ENCODE measurements at regions not wholly inside any gene's neighbourhood (a gene's known extent, or its start where the extent isn't known, plus 50 kb on each side); places are given as distances from the start of the nearest gene placed in this dataset.
"Not testable (repeated sequence)": the region's sequence is repeated elsewhere in the genome, so short reads cannot be mapped to it uniquely, and the experiment has no call there.

DNA sequence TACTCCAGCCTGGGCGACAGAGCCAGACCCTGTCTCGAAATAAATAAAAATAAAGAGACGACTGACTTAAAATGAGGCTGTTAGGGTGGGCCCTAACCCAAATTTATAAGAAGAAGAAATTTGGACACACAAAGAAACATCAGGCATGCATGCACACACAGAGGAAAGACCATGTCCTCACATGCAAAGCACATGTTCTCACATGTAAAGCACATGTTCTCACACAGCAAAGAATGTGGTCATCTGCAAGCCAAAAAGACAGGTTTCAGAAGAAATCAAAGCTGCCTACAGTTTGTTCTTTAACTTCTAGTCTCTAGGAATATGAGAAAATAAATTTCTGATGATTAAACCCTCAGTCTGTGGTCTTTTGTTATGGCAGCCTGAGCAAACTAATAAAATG is 132.3 kb upstream of the CRIM1 start:
- DNase-seq = no peak

DNA sequence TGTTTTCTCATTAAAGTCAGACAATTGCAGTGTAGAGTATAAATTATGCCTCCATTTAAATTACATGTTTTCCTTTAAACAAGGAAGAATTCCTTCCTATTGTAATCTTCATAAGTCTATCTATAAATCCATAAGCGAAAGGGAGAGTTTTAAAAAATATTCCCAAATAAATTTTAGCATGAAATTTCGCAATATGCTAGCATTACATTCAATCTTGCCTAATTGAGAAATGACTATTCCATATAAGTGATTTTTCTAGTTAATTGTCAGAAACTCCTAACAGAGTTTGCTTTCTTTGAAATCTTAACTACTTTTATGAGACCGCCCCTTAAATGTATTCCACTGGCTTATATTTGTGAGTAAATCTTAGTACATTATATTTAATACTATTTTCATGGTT is 133.1 kb upstream of the CRIM1 start:
- no peak for DNase-seq

DNA sequence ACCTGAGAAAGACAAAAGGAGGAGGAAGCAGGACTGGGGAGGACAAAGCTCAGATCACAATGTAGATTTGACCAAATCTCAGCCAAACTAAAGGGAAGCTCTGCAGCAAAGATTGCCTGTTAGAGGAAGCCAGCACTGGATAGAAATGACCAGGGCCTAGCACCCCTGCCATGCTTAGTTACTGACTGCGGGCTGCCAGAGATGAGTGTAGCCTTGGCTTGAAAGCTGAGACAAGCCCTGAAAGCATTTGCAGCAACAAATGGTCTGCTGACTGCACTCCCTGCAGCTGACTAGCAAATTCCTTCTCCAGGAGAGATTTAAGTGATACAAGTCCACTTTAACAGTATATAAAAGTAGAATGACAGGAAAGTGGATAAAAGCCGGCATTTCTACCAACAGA is 140.9 kb upstream of the CRIM1 start:
- DNase-seq = peak; percentile 54

DNA sequence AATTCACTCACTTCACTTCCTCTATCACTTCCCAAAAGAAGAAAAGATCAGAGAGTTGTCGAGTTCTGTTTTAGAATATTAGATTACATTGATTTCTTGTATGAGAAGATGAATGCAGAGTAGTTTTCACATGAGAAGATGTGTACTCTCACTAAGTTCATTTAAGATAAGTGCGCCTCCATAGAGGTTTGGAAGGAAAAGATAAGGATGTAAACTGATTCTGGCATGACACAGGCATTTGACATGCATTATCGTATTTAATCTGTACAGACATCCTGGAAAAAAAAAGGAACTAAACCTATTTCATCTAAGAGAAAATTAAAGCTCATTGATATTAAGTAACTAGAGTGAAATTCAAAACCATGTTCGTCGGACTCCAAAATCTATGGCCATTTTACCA is 152.2 kb upstream of the CRIM1 start:
- no peak for DNase-seq

DNA sequence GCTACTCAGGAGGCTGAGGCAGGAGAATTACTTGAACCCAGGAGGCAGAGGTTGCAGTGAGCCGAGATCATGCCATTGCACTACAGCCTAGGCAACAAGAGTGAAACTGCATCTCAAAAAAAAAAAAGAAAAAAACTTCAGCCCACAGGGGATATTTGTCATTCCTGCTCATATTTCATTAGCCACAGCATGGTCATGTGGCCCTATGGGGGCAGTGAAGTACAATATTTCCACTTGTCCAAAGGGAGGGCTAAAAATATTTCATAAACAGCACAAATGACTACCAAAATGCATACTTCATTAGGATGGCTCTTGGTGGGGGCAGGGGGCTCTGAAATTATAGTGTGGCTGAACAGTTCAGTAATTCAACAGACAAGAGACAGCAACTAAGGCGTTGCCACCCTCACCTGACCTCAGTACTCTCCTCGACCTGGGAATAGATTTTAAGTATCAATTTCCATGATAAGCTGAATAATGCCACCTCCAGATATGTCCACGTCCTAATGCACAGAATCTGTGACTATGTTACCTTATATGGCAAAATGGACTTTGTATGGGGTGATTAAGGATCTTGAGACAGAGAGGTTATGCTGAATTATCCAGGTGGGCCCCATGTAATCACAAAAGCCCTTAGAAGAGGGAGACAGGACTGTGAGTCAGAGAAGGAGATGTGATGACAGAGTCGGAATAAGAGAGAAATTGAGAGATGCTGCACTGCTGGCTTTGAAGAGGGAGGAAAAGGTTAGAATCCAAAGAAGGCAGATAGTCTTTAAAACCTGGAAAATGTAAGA is 158.2 kb upstream of the CRIM1 start:
- DNase-seq = no peak

DNA sequence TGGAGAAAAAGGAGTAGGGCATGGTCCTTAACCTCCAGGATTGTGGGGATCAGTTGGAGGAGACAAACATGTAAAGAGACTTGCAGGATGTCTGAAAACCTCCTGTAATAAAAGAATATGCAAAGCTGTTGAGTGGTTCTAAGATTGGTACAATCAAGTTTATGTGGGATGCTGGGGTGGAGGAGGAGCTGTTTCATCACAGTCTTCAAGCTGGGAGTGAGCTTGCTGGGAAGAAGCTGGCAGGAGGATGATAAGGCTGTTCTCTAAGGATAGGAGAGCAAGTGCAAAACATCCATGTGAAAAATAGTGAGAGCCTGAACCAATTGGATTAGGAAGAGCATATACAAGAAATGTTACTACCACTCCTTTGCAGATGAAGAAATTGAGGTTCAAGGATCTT is 161.9 kb upstream of the CRIM1 start:
- DNase-seq = no peak

DNA sequence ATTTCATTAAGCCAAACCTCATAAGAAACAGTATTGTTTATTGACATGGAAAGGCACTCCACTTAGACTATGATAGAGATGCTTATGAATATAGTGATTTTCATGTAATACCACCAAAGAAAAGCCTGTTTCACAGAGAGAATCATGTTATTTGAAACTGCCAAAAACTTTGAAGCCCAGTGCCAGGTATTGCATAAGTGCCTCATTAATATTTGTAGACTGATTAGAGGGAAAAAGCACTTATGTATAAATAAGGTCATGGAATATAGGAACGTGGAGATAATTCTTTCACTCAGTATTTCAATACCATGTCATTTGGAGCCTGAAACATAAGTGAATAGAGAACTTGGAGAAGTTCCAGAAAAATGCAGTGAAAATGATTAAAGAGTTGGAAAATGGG is 162.6 kb upstream of the CRIM1 start:
- DNase-seq = no peak

DNA sequence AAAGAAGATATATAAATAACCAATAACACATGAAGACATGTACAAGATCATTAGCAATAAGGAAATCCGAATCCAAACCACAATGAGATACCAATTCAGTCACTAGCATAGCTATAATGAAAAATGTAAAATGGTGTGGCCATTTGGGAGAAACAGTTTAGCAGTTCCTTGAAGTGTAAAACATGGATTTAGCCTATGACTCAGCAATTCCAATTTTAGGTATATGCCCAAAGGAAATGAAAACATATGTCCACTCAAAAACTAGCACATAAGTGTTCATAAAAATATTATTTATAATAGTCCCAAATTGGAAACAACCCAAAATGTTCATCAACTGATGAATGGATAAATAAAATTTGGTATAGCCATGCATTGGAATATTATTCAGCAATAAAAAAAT is 165.5 kb upstream of the CRIM1 start:
- DNase-seq = no peak

DNA sequence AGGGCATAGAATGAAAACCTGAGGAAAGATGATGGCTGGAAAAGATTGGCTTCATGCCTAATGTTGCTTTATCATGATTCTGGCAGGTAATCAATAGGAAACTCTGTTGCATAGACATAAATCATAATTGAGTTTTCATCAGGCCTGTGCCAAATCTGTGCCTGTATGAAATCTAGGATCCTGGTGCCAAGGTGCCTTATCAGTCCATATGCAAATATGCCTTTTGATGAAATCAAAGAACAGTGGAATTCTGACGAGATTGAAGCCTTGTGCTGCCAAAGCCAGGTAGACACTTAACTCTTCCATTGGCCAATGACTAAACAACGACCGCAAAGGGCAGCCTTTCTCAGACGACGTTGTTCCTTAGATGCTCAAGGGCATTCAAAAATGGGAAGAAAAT is 170.0 kb upstream of the CRIM1 start:
- DNase-seq = no peak

DNA sequence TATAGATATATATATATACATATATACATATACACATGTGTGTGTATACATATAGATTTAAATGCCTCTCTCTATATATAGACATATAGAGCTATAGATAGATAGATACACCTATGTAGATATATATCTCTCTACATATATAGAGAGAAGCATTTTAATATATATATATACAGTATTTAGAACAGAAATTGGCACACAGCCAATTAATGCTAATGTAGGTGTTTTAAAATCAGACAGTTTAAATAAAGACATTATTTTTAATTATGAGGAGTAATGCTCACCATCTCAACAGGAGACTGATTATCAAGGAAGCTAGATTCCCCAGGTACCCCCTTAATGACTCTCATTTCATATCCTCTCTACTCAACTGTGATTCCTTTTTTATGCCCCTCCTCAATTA is 170.7 kb upstream of the CRIM1 start:
- no peak for DNase-seq

DNA sequence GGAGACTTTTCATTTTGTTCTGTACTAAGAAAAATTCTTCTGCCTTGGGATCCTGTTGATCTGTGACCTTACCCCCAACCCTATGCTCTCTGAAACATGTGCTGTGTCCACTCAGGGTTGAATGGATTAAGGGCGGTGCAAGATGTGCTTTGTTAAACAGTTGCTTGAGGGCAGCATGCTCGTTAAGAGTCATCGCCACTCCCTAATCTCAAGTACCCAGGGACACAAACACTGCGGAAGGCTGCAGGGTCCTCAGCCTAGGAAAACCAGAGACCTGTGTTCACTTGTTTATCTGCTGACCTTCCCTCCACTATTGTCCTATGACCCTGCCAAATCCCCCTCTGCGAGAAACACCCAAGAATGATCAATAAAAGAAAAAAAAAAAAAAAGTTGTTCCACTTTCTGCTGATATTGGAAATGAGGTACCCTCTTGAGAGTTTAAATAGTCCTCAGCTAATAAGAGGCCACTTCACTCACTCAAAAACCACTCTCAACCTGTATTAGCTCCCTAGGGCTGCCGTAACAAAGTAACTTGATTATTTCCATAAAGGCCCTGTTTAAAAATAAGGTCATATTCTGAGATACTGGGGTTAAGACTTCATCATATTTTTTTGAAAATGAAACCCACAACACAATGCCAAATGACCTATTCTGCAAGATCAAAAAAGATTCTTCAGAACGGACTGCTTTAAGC is 174.6 kb upstream of the CRIM1 start:
- not testable (repeated sequence) for DNase-seq

DNA sequence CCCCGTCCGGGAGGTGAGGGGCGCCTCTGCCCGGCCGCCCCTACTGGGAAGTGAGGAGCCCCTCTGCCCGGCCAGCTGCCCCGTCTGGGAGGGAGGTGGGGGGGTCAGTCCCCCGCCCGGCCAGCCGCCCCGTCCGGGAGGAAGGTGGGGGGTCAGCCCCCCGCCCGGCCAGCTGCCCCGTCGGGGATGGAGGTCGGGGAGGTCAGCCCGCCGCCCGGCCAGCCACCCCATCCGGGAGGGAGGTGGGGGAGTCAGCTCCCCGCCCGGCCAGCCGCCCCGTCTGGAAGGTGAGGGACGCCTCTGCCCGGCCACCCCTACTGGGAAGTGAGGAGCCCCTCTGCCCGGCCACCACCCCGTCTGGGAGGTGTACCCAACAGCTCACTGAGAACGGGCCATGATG is 175.3 kb upstream of the CRIM1 start:
- not testable (repeated sequence) for DNase-seq

DNA sequence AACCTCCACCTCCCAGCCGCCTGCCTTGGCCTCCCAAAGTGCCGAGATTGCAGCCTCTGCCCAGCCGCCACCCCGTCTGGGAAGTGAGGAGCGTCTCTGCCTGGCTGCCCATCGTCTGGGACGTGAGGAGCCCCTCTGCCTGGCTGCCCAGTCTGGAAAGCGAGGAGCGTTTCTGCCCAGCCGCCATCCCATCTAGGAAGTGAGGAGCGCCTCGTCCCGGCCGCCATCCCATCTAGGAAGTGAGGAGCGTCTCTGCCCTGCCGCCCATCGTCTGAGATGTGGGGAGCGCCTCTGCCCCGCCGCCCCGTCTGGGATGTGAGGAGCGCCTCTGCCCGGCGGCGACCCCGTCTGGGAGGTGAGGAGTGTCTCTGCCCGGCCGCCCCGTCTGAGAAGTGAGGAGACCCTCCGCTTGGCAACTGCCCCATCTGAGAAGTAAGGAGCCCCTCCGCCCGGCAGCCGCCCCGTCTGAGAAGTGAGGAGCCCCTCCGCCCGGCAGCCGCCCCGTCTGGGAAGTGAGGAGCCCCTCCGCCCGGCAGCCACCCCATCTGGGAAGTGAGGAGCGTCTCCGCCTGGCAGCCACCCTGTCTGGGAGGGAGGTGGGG is 175.8 kb upstream of the CRIM1 start:
- not testable (repeated sequence) for DNase-seq

DNA sequence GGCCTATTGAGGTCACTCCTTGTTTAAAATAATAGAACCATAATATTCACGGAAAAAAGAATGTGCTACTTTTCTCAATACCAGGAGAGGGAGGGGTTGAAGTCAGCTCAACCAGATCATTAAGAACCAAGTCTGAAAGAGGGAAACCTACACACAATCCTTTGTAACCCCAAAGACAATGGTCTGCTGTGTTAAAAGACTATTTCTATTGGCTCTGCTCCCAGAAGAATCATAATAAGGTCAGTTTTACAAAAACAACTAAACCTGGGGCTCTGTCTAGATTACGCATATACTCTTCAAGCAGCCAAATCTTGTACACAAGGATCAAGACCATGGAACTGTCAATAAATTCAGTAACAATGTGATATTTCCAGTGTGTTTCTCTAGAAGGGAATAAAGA is 177.2 kb upstream of the CRIM1 start:
- DNase-seq = no peak

DNA sequence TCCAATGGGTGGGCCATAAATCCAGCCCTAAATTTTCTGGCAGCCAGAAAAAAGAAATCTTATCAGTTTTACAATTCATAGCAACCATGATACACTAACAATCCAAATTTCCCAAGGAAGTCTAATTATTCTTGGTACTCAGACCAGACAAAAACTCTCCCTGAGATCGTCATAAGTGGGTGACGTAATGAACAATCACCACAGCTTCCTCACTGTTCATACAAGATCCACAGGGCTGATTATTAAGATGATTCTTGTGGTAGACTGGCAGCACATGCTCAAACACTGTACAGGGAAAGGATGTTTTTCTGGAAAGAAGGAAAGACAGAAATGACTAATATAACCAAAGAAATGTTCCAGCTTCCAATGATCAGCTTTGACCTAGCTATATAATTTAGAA is 178.3 kb upstream of the CRIM1 start:
- DNase-seq = no peak

DNA sequence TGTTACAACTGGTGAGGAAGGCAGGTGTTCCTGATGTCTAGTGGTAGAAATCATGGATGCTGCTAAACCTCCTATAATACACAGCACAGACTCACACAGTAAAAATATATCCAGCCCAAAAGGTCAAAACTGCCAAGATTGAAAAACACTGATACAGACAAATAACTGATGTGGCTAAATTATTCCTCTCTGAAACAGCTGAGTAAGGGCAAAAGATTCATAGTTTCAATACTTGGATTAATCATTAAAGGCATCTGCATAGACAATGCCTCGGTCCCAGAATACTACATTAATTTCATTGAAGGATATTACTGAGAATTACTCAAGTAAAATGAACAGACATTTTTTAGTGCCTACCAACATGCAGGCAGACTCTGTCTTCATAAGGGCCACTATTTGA is 180.7 kb upstream of the CRIM1 start:
- no peak for DNase-seq

DNA sequence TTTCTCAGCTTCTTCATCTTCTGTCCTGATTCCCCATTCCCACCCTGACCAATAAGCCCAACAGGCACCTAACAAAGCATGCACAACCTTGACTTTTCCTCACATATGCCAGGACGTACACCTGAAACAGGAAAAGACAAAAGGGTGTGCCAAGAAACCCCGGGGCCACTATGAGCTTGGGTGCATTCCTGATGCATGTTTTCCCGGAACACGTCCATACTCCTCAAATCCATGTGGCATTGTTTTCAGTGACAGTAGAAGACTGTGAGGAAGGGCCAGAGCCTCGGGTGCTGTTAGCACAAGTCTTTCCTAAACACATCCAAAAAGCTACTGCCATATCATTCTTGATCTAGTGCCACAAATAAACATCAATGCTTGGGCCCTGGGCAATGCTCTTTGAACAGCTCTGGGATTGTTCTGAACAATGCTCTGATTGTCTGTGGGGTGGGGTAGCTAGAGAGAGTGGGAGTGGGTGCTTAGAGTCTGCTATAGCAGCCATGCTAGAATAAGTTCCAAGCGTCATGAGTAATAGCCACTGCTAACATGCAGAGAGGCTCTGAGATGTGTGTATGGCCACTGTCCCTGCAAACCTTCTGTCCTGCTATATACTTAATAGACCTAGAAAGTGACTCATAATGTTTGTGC is 181.7 kb upstream of the CRIM1 start:
- DNase-seq = peak; percentile 54

DNA sequence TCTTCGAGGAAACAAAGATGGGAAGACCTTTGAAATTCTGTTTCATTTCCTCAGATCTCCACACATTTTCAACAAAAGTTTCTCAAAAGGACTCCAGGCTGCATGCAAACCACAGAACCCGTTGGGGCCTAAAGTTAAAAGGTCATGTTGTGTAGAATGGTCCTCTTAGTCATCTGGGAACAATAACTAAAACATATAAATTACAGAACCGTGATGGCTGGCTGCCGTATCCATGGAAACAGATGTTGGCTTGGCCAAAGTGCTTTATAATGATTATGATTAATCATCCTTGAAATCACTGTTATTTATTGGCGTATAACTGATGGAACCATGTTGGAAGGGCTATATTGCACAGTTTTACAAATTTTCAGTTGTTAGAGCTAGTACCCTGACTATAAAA is 182.8 kb upstream of the CRIM1 start:
- DNase-seq = no peak

DNA sequence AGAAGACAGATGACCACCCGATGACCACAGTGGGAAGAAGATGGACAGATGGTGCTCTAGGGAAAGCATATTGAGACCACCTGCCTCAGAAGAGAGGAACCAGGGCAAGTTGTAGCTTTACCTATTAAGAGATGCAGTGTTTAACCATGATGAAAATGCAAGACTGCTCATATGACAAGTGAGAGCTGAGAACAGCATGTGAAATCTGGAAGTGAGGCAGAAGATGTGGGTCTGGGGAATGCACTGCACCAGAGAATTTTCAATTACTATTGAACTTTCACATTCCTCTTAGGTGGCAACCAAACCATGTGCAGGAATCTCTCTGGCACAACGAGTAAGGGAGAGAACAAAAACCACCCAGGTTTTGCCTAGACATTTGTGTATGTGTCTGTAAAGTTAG is 184.8 kb upstream of the CRIM1 start:
- DNase-seq = no peak

DNA sequence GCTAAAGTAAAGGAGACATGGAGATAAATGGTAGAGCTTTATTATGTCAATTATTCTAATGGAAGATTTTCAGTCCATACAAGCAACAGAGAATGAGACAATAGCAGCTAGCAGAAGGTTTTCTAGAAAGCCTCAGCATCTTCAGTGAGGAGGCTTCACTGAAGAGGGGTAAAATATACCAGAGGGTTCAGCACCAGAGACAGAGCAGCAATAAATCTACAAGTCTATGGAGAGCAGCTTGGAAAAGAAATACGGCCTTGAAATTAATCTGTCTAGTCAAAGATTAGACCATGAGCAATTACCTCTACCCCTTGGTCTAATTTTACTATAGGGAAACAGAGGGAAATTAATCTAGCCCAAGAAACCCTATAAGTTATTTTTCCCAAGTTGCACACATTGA is 185.7 kb upstream of the CRIM1 start:
- DNase-seq = no peak

DNA sequence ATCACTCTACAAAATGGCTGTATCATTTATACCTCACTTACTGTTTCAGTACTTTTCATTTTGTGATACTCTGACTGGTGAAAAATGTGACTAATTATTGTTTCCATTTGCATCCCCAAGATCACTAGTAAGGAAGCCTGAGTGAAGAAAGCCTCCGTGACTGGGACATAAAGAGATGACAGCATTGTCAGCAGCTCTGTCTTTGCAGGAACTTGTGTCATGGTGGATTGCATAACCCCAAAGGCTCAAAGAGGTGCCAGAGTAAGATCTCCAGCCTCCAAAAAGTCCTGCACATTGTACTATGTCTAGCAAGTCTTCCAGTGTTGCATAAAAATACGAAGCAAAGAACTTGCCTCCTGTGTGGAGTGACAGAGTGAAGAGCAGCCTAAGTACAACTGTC is 187.5 kb upstream of the CRIM1 start:
- no peak for DNase-seq

DNA sequence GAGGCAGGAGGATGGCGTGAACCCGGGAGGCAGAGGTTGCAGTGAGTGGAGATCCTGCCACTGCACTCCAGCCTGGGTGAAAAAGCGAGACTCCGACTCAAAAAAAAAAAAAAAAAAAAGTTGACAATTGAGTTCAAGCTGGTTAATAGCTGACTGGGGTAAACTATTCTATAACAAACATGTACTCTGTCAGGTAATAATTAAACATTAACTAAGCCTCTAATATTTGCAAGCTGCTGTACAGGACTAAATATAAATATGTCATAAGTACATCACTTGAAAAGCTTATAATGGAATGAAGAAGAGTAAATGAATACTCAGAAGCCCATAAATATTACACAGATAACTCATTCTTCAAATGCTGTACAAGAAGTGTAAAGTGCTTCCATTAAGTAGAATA is 190.4 kb upstream of the CRIM1 start:
- DNase-seq = no peak

DNA sequence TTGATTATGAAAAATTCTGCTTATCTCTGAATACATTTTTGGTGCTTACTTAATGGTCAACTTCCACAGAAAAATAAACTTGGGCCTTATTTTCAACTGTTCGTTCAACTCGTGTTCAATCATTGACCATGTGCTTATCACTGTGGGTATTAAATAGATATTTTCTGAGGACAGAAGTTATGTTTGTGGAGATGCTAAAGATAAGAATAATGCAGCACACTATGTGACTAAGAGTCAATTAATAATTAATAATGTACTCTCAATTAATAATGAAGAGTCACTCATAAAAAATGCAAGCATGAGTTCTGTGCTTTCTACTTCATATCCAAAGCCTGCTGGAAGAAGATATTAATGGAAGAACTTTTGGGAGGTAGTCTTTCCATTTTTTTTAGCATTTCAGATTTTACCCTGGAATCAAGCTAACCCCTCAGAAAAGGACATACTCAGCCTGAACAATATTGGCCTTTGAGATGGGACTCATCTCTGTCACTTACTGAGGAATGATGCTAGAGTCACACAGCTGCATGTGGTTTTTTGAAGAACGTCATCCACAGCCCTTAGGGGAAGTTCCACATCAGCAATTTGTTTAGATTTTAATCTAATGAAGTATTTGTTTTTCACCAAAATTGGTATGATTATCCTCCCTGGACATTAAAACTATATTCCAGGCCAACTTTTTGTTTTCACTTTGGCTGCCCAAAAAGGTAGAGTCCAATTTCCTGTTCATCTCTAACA is 191.9 kb upstream of the CRIM1 start:
- DNase-seq = no peak
